ENCODE measurements at regions not wholly inside any gene's neighbourhood (a gene's known extent, or its start where the extent isn't known, plus 50 kb on each side); places are given as distances from the start of the nearest gene placed in this dataset.
"Not testable (repeated sequence)": the region's sequence is repeated elsewhere in the genome, so short reads cannot be mapped to it uniquely, and the experiment has no call there.

DNA sequence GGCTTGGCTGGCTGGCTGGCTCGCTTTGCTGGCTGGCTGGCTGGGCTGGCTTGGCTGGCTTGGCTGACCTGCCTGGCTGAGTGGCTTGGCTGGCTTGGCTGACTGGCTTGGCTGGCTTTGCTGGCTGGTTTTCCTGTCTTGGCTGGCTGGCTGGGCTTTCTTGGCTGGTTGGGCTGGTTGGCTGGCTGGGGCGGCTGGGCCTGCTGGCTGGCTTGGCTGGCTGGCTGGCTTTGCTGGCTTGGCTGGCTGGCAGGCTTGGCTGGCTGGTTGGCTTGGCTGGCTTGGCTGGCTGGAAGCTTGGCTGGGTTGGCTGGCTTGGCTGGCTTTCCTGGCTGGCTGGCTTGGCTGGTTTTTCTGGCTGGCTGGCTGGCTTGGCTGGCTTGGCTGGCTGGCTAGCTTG lies 435.6 kb downstream of the GOLGA6L6 start:
- no peak overlapping the region for H3K4me3 Mint-ChIP-seq
- no peak for TF ChIP-seq CTCF (IDR thresholded peaks at IDR 0.05)
- ChIA-PET CTCF (no interaction called here), POLR2A (no interaction called here)
- H3K36me3 Mint-ChIP-seq (ENCODE audit: low read depth) = no peaks in the 10 kb centered on the region
- H3K4me1 Mint-ChIP-seq = no peaks in the 10 kb centered on the region
- no peaks in the 10 kb centered on the region for H3K27me3 Mint-ChIP-seq
- H3K27ac Mint-ChIP-seq = no peak overlapping the region
- H3K9me3 Mint-ChIP-seq = no peaks in the 10 kb centered on the region
- intact Hi-C loops (cut with micrococcal nuclease) = no loop called here
- ATAC-seq (ENCODE audit: low read depth) (no peak), DNase-seq (no peak)

GRCh38 chr15:20105011-20105990 lies 436.3 kb downstream of the GOLGA6L6 start:
- CTCF ChIA-PET; H3K27me3 Mint-ChIP-seq; H3K36me3 Mint-ChIP-seq (ENCODE audit: low read depth); H3K9me3 Mint-ChIP-seq; H3K27ac Mint-ChIP-seq; H3K4me1 Mint-ChIP-seq; intact Hi-C loops (cut with micrococcal nuclease); ATAC-seq (ENCODE audit: low read depth); H3K4me3 Mint-ChIP-seq; POLR2A ChIA-PET: not testable (repeated sequence)
- DNase-seq = peak; percentile 23

DNA sequence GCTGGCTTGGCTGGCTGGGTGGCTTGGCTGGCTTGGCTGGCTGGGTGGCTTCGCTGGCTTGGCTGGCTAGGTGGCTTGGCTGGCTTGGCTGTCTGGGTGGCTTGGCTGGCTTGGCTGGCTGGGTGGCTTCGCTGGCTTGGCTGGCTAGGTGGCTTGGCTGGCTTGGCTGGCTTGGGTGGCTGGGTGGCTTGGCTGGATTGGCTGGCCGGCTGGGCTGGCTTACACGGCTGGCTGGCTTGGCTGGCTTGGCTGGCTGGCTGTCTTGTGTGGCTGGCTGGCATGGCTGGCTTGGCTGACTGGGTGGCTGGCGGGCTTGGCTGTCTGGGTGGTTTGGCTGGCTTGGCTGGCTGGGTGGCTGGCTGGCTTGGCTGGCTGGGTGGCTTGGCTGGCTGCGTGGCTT lies 437.0 kb downstream of the GOLGA6L6 start:
- intact Hi-C loops (cut with micrococcal nuclease); CTCF ChIA-PET; H3K4me3 Mint-ChIP-seq; H3K36me3 Mint-ChIP-seq (ENCODE audit: low read depth); H3K9me3 Mint-ChIP-seq; H3K27me3 Mint-ChIP-seq; ATAC-seq (ENCODE audit: low read depth); H3K27ac Mint-ChIP-seq; POLR2A ChIA-PET; H3K4me1 Mint-ChIP-seq: not testable (repeated sequence)
- peak; percentile 21 for DNase-seq

GRCh38 chr15:20102862-20103261 lies 438.7 kb downstream of the GOLGA6L6 start:
- intact Hi-C loops (cut with micrococcal nuclease); H3K4me3 Mint-ChIP-seq; H3K27me3 Mint-ChIP-seq; POLR2A ChIA-PET; ATAC-seq (ENCODE audit: low read depth); H3K9me3 Mint-ChIP-seq; H3K4me1 Mint-ChIP-seq; H3K36me3 Mint-ChIP-seq (ENCODE audit: low read depth); CTCF ChIA-PET; DNase-seq; H3K27ac Mint-ChIP-seq: not testable (repeated sequence)

DNA sequence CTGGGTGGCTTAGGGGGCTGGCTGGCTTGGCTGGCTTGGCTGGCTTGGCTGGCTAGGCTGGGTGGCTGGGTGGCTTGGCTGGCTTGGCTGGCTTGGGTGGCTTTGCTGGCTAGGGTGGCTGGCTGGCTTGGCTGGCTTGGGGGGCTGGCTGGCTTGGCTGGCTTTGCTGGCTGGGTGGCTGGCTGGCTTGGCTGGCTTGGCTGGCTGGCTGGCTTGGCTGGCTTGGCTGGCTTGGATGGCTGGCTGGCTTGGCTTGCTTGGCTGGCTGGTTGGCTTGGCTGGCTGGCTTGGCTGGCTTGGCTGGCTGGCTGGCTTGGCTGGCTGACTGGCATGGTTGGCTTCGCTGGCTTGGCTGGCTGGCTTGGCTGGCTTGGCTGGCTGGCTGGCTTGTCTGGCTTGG lies 439.4 kb downstream of the GOLGA6L6 start:
- intact Hi-C loops (cut with micrococcal nuclease); ATAC-seq (ENCODE audit: low read depth); H3K27ac Mint-ChIP-seq; H3K27me3 Mint-ChIP-seq; H3K36me3 Mint-ChIP-seq (ENCODE audit: low read depth); H3K4me1 Mint-ChIP-seq; CTCF ChIA-PET; POLR2A ChIA-PET; H3K9me3 Mint-ChIP-seq; H3K4me3 Mint-ChIP-seq: not testable (repeated sequence)
- DNase-seq = peak; percentile 27

DNA sequence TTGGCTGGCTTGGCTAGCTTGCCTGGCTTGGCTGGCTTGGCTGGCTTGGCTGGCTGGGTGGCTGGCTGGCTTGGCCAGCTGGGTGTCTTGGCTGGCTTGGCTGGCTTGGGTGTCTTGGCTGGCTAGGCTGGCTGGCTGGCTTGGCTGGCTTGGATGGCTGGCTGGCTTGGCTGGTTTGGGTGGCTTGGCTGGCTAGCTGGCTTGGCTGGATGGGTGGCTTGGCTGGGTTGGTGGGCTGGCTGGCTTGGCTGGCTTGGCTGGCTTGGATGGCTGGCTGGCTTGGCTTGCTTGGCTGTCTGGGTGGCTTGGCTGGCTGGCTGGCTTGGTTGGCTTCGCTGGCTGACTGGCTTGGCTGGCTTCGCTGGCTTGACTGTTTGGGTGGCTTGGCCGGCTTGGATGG lies 440.3 kb downstream of the GOLGA6L6 start:
- CTCF ChIA-PET; DNase-seq; H3K27me3 Mint-ChIP-seq; H3K4me3 Mint-ChIP-seq; intact Hi-C loops (cut with micrococcal nuclease); ATAC-seq (ENCODE audit: low read depth); H3K4me1 Mint-ChIP-seq; H3K36me3 Mint-ChIP-seq (ENCODE audit: low read depth); H3K27ac Mint-ChIP-seq; POLR2A ChIA-PET; H3K9me3 Mint-ChIP-seq: not testable (repeated sequence)

DNA sequence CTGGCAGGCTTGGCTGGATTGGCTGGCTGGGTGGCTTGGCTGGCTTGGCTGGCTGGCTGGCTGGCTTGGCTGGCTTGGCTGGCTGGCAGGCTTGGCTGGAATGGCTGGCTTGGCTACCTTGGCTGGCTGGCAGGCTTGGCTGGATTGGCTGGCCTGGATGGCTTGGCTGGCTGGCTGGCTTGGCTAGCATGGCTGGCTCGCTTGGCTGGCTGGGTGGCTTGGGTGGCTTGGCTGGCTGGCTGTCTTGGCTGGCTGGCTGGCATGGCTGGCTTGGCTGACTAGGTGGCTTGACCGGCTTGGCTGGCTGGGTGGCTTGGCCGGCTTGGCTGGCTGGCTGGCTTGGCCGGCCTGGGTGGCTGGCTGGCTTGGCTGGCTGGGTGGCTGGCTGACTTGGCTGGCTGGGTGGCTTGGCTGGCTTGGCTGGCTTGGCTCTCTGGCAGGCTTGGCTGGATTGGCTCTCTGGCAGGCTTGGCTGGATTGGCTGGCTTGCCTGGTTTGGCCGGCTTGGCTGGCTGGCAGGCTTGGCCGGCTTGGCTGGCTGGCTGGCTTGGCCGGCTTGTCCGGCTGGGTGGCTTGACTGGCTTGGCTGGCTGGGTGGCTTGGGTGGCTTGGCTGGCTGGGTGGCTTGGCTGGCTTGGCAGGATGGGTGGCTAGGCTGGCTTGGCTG lies 440.9 kb downstream of the GOLGA6L6 start:
- H3K9me3 Mint-ChIP-seq; intact Hi-C loops (cut with micrococcal nuclease); DNase-seq; H3K27me3 Mint-ChIP-seq; POLR2A ChIA-PET; H3K4me1 Mint-ChIP-seq; H3K27ac Mint-ChIP-seq; H3K4me3 Mint-ChIP-seq; CTCF ChIA-PET; ATAC-seq (ENCODE audit: low read depth); H3K36me3 Mint-ChIP-seq (ENCODE audit: low read depth): not testable (repeated sequence)

- DNase-seq; H3K9me3 Mint-ChIP-seq; ATAC-seq (ENCODE audit: low read depth); POLR2A ChIA-PET; H3K27ac Mint-ChIP-seq; intact Hi-C loops (cut with micrococcal nuclease); H3K27me3 Mint-ChIP-seq; H3K4me1 Mint-ChIP-seq; CTCF ChIA-PET; H3K4me3 Mint-ChIP-seq; H3K36me3 Mint-ChIP-seq (ENCODE audit: low read depth): not testable (repeated sequence)
Observed at GRCh38 chr15:20095699-20096303, 445.8 kb downstream of the GOLGA6L6 start.

GRCh38 chr15:20089541-20089940 lies 452.1 kb downstream of the GOLGA6L6 start:
- H3K4me3 Mint-ChIP-seq; intact Hi-C loops (cut with micrococcal nuclease); H3K27ac Mint-ChIP-seq; H3K9me3 Mint-ChIP-seq; ATAC-seq (ENCODE audit: low read depth); DNase-seq; H3K27me3 Mint-ChIP-seq; H3K4me1 Mint-ChIP-seq; CTCF ChIA-PET; H3K36me3 Mint-ChIP-seq (ENCODE audit: low read depth); POLR2A ChIA-PET: not testable (repeated sequence)

DNA sequence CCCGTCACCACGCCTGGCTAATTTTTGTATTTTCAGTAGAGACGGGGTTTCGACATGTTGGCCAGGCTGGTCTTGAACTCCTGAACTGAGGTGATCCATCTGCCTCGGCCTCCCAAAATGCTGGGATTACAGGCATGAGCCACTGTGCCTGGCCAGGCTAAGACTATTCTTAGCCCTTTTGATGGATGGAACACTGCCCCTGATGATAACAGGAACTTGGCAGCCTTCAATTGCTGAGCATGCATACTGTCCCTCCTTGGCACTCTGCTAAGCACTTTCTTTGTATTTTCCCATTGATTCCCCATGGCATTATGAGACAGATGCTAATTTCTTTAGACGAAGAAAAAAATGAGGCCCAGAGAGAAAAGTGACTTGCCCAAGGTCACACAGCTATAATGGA lies 457.6 kb downstream of the GOLGA6L6 start:
- CTCF ChIA-PET; intact Hi-C loops (cut with micrococcal nuclease); ATAC-seq (ENCODE audit: low read depth); H3K36me3 Mint-ChIP-seq (ENCODE audit: low read depth); H3K4me3 Mint-ChIP-seq; H3K9me3 Mint-ChIP-seq; POLR2A ChIA-PET; H3K4me1 Mint-ChIP-seq; H3K27ac Mint-ChIP-seq; DNase-seq; H3K27me3 Mint-ChIP-seq: not testable (repeated sequence)

DNA sequence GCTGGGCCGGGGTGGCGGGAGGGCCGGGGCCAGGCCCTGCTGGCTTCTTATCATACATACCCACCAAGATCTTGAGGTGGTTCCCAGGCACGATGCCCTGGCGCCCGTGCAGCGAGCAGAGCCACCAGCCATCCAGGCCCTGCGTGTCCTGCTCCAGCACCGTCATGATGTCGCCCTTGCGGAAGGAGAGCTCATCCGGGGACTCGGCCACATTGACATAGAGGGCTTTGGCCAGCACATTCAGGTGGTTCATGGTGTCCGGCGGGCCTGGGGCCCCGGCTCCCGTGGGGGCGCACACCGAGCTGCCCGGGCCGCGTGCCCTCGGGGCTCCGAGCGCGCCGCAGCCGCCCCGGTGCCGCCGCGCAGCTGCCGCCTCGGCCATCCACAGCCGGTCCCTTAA lies 467.5 kb downstream of the GOLGA6L6 start:
- CTCF ChIA-PET; H3K36me3 Mint-ChIP-seq (ENCODE audit: low read depth); intact Hi-C loops (cut with micrococcal nuclease); H3K27ac Mint-ChIP-seq; DNase-seq; POLR2A ChIA-PET; H3K9me3 Mint-ChIP-seq; ATAC-seq (ENCODE audit: low read depth); H3K4me3 Mint-ChIP-seq; H3K4me1 Mint-ChIP-seq; H3K27me3 Mint-ChIP-seq: not testable (repeated sequence)

All from activated B cell treated with CpG ODN at 0.5 μM for 24 hours (primary cell).